ENCODE measurements at regions not wholly inside any gene's neighbourhood (a gene's known extent, or its start where the extent isn't known, plus 50 kb on each side); places are given as distances from the start of the nearest gene placed in this dataset.

DNA sequence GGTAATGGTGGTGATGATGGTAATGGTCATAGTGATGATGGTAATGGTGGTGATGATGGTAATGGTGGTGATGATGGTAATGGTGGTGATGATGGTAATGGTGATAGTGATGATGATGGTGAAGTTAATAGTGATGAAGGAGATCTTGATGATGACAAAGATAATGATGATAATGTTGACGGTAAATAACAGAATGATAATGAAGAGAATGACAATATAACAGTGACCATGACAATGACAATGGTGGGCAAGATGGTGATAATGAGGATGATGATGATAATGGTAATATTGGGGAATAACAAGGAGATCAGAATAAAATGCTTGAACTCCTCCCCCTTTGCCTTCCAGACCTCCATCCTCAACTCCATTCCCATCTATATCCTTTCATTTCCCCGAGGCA is 233.3 kb upstream of the SFSWAP start:
- no peaks in the 10 kb centered on the region for H3K36me3 ChIP-seq (ENCODE audit: insufficient read depth, low read length, poor library complexity, severe bottlenecking)
- no peaks in the 10 kb centered on the region for H3K4me1 ChIP-seq (ENCODE audit: insufficient read depth, low read length, poor library complexity, severe bottlenecking)
- no peak for DNase-seq (ENCODE audit: low spot score)
- H3K9me3 ChIP-seq (ENCODE audit: low read depth, low read length, poor library complexity, severe bottlenecking) = no peaks in the 10 kb centered on the region
- no peaks in the 10 kb centered on the region for H3K27me3 ChIP-seq (replicated peaks; ENCODE audit: insufficient read depth, low read depth, low read length, poor library complexity)
- POLR2A ChIA-PET (ENCODE audit: low non-redundant PET) = no interaction called here
- intact Hi-C loops (cut with micrococcal nuclease; ENCODE audit: unreplicated experiment) = no loop called here
- no peak overlapping the region for H3K4me3 ChIP-seq (ENCODE audit: low read depth, low read length, poor library complexity, severe bottlenecking)
- no peak overlapping the region for H3K27ac ChIP-seq (ENCODE audit: low read depth, low read length, poor library complexity, severe bottlenecking)
- TF ChIP-seq, protein P1, sequence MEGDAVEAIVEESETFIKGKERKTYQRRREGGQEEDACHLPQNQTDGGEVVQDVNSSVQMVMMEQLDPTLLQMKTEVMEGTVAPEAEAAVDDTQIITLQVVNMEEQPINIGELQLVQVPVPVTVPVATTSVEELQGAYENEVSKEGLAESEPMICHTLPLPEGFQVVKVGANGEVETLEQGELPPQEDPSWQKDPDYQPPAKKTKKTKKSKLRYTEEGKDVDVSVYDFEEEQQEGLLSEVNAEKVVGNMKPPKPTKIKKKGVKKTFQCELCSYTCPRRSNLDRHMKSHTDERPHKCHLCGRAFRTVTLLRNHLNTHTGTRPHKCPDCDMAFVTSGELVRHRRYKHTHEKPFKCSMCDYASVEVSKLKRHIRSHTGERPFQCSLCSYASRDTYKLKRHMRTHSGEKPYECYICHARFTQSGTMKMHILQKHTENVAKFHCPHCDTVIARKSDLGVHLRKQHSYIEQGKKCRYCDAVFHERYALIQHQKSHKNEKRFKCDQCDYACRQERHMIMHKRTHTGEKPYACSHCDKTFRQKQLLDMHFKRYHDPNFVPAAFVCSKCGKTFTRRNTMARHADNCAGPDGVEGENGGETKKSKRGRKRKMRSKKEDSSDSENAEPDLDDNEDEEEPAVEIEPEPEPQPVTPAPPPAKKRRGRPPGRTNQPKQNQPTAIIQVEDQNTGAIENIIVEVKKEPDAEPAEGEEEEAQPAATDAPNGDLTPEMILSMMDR (conservative IDR thresholded peaks at IDR 0.05; ENCODE audit: low read depth, low read length) = no peak
- TF ChIP-seq EZH2 (IDR thresholded peaks at IDR 0.05; ENCODE audit: borderline replicate concordance, low read depth, low read length, poor library complexity, severe bottlenecking) = no peak
- CTCF ChIA-PET = no interaction called here
- BruUV-seq (replicated peaks) = no TSS peak

DNA sequence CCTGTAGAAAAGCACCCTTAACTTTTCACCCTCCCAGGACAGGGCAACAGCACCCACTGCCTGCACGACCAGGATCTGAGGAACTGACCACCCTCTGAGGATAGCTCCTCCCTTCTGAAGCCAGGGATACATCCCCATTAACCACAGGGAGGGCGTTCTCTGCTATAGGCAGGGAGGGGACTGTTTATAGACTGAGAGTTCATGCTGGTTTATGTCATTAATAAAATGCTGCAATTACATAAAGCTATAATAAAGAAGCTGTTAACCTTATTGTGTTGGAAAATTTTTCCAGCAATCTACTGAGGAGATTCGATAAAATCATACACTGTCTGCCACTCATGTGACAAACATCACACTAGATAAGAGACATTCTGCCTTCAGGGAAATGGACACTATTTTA is 232.4 kb upstream of the SFSWAP start:
- no TSS peak for BruUV-seq (replicated peaks)
- CTCF ChIA-PET = no interaction called here

DNA sequence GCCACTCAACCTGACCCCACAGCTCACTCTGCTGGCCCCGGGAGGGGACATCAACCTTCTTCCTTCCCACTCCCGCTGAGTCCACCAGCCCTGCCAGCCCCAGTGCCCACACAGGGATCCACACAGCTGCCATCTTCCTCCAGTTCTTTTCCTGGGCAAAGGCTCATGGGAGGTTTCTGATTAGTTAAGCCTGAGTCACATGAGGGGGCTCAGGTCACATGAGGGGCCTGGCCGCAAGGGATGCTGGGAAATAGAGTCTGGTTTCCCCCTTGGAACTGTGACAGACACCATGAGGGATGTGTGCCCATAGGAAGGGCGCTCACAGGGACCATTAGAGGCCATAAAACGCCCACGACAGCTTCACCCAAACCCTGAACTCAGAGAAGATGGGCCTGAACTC is 228.7 kb upstream of the SFSWAP start:
- H3K27me3 ChIP-seq (replicated peaks; ENCODE audit: insufficient read depth, low read depth, low read length, poor library complexity) = no peaks in the 10 kb centered on the region
- BruUV-seq (replicated peaks) = no TSS peak
- no peaks in the 10 kb centered on the region for H3K9me3 ChIP-seq (ENCODE audit: low read depth, low read length, poor library complexity, severe bottlenecking)
- no peaks in the 10 kb centered on the region for H3K36me3 ChIP-seq (ENCODE audit: insufficient read depth, low read length, poor library complexity, severe bottlenecking)
- POLR2A ChIA-PET (ENCODE audit: low non-redundant PET) = no interaction called here
- H3K4me1 ChIP-seq (ENCODE audit: insufficient read depth, low read length, poor library complexity, severe bottlenecking) = no peaks in the 10 kb centered on the region
- intact Hi-C loops (cut with micrococcal nuclease; ENCODE audit: unreplicated experiment) = no loop called here
- no peak overlapping the region for H3K27ac ChIP-seq (ENCODE audit: low read depth, low read length, poor library complexity, severe bottlenecking)
- CTCF ChIA-PET = no interaction called here
- TF ChIP-seq EZH2 (IDR thresholded peaks at IDR 0.05; ENCODE audit: borderline replicate concordance, low read depth, low read length, poor library complexity, severe bottlenecking) = no peak
- TF ChIP-seq, protein P1 (conservative IDR thresholded peaks at IDR 0.05; ENCODE audit: low read depth, low read length) = no peak
- DNase-seq (ENCODE audit: low spot score) = no peak
- no peak overlapping the region for H3K4me3 ChIP-seq (ENCODE audit: low read depth, low read length, poor library complexity, severe bottlenecking)

More for the DNA sequence above, 232.4 kb upstream of the SFSWAP start:
- H3K27ac ChIP-seq (ENCODE audit: low read depth, low read length, poor library complexity, severe bottlenecking) = no peak overlapping the region
- H3K4me3 ChIP-seq (ENCODE audit: low read depth, low read length, poor library complexity, severe bottlenecking) = no peak overlapping the region
- H3K27me3 ChIP-seq (replicated peaks; ENCODE audit: insufficient read depth, low read depth, low read length, poor library complexity) = no peaks in the 10 kb centered on the region
- DNase-seq (ENCODE audit: low spot score) = no peak
- intact Hi-C loops (cut with micrococcal nuclease; ENCODE audit: unreplicated experiment) = no loop called here
- H3K4me1 ChIP-seq (ENCODE audit: insufficient read depth, low read length, poor library complexity, severe bottlenecking) = no peaks in the 10 kb centered on the region
- H3K9me3 ChIP-seq (ENCODE audit: low read depth, low read length, poor library complexity, severe bottlenecking) = no peaks in the 10 kb centered on the region
- TF ChIP-seq, protein P1 (conservative IDR thresholded peaks at IDR 0.05; ENCODE audit: low read depth, low read length) = no peak
- no peak for TF ChIP-seq EZH2 (IDR thresholded peaks at IDR 0.05; ENCODE audit: borderline replicate concordance, low read depth, low read length, poor library complexity, severe bottlenecking)
- no peaks in the 10 kb centered on the region for H3K36me3 ChIP-seq (ENCODE audit: insufficient read depth, low read length, poor library complexity, severe bottlenecking)
- POLR2A ChIA-PET (ENCODE audit: low non-redundant PET) = no interaction called here
